GM12891 (cell line): ENCODE measurements at regions not wholly inside any gene's neighbourhood (a gene's known extent, or its start where the extent isn't known, plus 50 kb on each side); places are given as distances from the start of the nearest gene placed in this dataset.

Experiments
- PAX5 ChIP-seq: IDR thresholded peaks from 2 replicates; pipeline ENCODE4 v1.6.1; 2011; ENCODE audit warnings: low read length, moderate library complexity, mild to moderate bottlenecking; ENCODE audit not compliant: insufficient read depth, severe bottlenecking
- POLR2A ChIP-seq: IDR thresholded peaks from 2 replicates; pipeline ENCODE4 v1.6.1; 2011; ENCODE audit warnings: low read depth, low read length, control low read depth
- POLR2AphosphoS5 ChIP-seq: IDR thresholded peaks from 2 replicates; pipeline ENCODE4 v1.6.1; 2011; ENCODE audit warnings: low read depth, low read length, control low read depth
- POU2F2 ChIP-seq: IDR thresholded peaks from 2 replicates; pipeline ENCODE4 v1.6.1; 2011; ENCODE audit warnings: low read depth, mild to moderate bottlenecking, control low read depth, low read length, moderate library complexity
- SPI1 ChIP-seq: IDR thresholded peaks from 2 replicates; pipeline ENCODE4 v1.6.1; 2011; ENCODE audit warnings: low read depth, low read length, control low read depth
- TAF1 ChIP-seq: IDR thresholded peaks from 2 replicates; pipeline ENCODE4 v1.6.1; 2011; ENCODE audit warnings: low read depth, low read length, control low read depth

GRCh38 chr13:40453351-40454021 lies 213.0 kb downstream of the FOXO1 start:
- TF ChIP-seq TAF1: no peak
- TF ChIP-seq POLR2AphosphoS5: no peak
- TF ChIP-seq POLR2A: no peak
- TF ChIP-seq SPI1: no peak
- TF ChIP-seq POU2F2: no peak
- TF ChIP-seq PAX5: no peak
